ENCODE measurements at regions not wholly inside any gene's neighbourhood (a gene's known extent, or its start where the extent isn't known, plus 50 kb on each side); places are given as distances from the start of the nearest gene placed in this dataset.

DNA sequence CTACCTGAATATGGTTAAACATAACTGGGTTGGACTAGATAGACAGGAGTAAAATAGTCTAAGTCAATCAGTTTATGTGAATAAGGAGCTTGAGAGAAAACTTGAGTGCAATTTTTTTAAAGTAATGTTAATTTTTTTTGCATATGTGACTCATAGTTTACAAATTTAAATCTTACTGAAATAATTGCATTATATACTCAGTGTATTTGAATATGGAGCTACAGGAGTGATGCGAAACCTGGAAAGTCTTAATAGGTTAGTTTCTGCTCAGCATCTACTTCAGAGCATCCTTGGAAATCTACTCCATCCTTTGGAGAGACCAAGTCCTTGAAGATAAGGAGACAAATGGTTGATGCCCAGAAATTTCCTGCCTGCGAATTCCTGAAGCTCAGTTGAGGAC lies 318.8 kb upstream of the NXPH2 start:
- no peak for TF ChIP-seq NFIC (IDR thresholded peaks at IDR 0.05)

DNA sequence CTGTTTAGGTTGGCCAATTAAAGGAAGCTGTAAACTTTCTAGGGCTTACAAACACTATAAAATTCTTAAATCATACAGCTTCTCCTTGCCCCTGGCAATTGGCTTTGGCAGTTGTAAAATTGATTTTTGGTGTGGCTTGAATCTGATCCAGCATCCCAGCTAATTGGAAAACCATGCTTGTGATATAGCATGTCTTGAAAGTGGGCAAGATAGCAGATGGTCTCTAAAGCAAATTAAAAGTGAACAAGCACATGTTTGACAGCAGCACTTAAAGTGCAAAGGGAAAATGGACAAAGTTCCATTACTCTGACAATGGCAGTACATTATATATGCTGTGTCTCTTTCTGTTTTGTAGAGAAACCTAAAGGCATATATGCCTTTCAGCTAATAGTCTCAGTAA lies 302.9 kb upstream of the NXPH2 start:
- TF ChIP-seq NFIC (IDR thresholded peaks at IDR 0.05), result no peak
- TF ChIP-seq, protein P1, sequence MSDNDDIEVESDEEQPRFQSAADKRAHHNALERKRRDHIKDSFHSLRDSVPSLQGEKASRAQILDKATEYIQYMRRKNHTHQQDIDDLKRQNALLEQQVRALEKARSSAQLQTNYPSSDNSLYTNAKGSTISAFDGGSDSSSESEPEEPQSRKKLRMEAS (IDR thresholded peaks at IDR 0.05), result no peak
- TF ChIP-seq FOXM1 (IDR thresholded peaks at IDR 0.05; ENCODE audit: borderline replicate concordance, low read depth), result no peak
- TF ChIP-seq, protein P2, sequence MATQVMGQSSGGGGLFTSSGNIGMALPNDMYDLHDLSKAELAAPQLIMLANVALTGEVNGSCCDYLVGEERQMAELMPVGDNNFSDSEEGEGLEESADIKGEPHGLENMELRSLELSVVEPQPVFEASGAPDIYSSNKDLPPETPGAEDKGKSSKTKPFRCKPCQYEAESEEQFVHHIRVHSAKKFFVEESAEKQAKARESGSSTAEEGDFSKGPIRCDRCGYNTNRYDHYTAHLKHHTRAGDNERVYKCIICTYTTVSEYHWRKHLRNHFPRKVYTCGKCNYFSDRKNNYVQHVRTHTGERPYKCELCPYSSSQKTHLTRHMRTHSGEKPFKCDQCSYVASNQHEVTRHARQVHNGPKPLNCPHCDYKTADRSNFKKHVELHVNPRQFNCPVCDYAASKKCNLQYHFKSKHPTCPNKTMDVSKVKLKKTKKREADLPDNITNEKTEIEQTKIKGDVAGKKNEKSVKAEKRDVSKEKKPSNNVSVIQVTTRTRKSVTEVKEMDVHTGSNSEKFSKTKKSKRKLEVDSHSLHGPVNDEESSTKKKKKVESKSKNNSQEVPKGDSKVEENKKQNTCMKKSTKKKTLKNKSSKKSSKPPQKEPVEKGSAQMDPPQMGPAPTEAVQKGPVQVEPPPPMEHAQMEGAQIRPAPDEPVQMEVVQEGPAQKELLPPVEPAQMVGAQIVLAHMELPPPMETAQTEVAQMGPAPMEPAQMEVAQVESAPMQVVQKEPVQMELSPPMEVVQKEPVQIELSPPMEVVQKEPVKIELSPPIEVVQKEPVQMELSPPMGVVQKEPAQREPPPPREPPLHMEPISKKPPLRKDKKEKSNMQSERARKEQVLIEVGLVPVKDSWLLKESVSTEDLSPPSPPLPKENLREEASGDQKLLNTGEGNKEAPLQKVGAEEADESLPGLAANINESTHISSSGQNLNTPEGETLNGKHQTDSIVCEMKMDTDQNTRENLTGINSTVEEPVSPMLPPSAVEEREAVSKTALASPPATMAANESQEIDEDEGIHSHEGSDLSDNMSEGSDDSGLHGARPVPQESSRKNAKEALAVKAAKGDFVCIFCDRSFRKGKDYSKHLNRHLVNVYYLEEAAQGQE (IDR thresholded peaks at IDR 0.05; ENCODE audit: low read depth), result no peak
- TF ChIP-seq CEBPB (IDR thresholded peaks at IDR 0.05), result no peak
- TF ChIP-seq, protein P3, sequence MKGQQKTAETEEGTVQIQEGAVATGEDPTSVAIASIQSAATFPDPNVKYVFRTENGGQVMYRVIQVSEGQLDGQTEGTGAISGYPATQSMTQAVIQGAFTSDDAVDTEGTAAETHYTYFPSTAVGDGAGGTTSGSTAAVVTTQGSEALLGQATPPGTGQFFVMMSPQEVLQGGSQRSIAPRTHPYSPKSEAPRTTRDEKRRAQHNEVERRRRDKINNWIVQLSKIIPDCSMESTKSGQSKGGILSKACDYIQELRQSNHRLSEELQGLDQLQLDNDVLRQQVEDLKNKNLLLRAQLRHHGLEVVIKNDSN (IDR thresholded peaks at IDR 0.05), result no peak
- TF ChIP-seq YY1 (IDR thresholded peaks at IDR 0.05; ENCODE audit: low read depth), result no peak
- no peak for TF ChIP-seq EP300 (IDR thresholded peaks at IDR 0.05; ENCODE audit: borderline replicate concordance)
- no peak for TF ChIP-seq TCF12 (IDR thresholded peaks at IDR 0.05; ENCODE audit: low read depth)
- TF ChIP-seq RAD21 (IDR thresholded peaks at IDR 0.05; ENCODE audit: low read depth), result no peak
- no peak for TF ChIP-seq ZBTB7A (IDR thresholded peaks at IDR 0.05; ENCODE audit: low read depth)
- TF ChIP-seq CREB1 (IDR thresholded peaks at IDR 0.05; ENCODE audit: low read depth), result no peak

DNA sequence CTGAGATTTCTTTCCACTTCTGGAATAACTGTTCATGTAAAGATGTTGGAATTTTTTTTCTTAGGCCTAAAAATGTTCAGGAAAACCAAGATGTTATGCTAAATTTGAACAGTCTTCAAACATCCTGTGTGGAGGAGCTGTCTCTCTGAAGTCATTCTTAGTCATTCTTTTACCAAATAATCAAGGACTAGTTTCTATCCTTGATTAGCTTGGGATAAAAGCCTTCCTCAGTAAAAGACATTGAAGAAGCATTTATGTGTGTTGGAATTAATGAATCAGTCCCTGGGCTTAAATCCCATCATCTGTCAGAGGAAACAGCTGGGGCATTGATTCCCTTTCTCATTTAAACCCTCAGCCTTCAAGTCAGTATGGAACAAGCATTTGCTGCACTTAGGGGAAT lies 300.1 kb upstream of the NXPH2 start:
- TF ChIP-seq EP300 (IDR thresholded peaks at IDR 0.05; ENCODE audit: borderline replicate concordance) (no peak), ZBTB7A (IDR thresholded peaks at IDR 0.05; ENCODE audit: low read depth) (no peak), CREB1 (IDR thresholded peaks at IDR 0.05; ENCODE audit: low read depth) (no peak), TCF12 (IDR thresholded peaks at IDR 0.05; ENCODE audit: low read depth) (no peak), TAF1 (IDR thresholded peaks at IDR 0.05; ENCODE audit: low read depth) (no peak), YY1 (IDR thresholded peaks at IDR 0.05; ENCODE audit: low read depth) (no peak), FOXM1 (IDR thresholded peaks at IDR 0.05; ENCODE audit: borderline replicate concordance, low read depth) (no peak), NFIC (IDR thresholded peaks at IDR 0.05) (no peak), CEBPB (IDR thresholded peaks at IDR 0.05) (no peak), TEAD4 (IDR thresholded peaks at IDR 0.05) (no peak), EGR1 (IDR thresholded peaks at IDR 0.05) (no peak), RAD21 (IDR thresholded peaks at IDR 0.05; ENCODE audit: low read depth) (no peak)
- TF ChIP-seq, protein P1 (IDR thresholded peaks at IDR 0.05), result no peak
- TF ChIP-seq, protein P2 (IDR thresholded peaks at IDR 0.05; ENCODE audit: low read depth), result no peak
- TF ChIP-seq, protein P3 (IDR thresholded peaks at IDR 0.05), result no peak

DNA sequence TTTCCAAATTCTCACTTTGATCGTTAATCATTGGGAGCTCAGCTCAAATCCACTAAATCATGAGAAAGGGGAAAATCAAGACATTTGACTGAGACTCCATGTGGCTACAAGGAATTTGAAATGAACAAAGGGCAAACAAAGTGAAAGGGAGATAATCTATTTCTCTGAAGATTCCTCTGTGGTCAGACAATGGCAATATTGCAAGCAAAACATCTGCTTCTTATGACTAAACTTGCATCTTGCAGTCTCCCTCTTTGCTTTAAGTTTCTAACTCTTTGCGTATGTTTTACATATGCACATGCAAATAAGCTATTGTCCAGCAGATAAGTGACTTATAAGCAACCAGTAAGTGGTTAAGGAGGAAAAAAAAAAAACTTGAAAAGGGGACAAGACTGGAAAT lies 299.1 kb upstream of the NXPH2 start:
- no peak for TF ChIP-seq TAF1 (IDR thresholded peaks at IDR 0.05; ENCODE audit: low read depth)
- TF ChIP-seq CREB1 (IDR thresholded peaks at IDR 0.05; ENCODE audit: low read depth), result no peak
- TF ChIP-seq TEAD4 (IDR thresholded peaks at IDR 0.05), result no peak
- no peak for TF ChIP-seq EGR1 (IDR thresholded peaks at IDR 0.05)
- TF ChIP-seq CEBPB (IDR thresholded peaks at IDR 0.05), result no peak
- TF ChIP-seq, protein P1 (IDR thresholded peaks at IDR 0.05), result no peak
- TF ChIP-seq, protein P3 (IDR thresholded peaks at IDR 0.05), result no peak
- TF ChIP-seq FOXM1 (IDR thresholded peaks at IDR 0.05; ENCODE audit: borderline replicate concordance, low read depth), result no peak
- TF ChIP-seq RAD21 (IDR thresholded peaks at IDR 0.05; ENCODE audit: low read depth), result no peak
- no peak for TF ChIP-seq EP300 (IDR thresholded peaks at IDR 0.05; ENCODE audit: borderline replicate concordance)
- no peak for TF ChIP-seq YY1 (IDR thresholded peaks at IDR 0.05; ENCODE audit: low read depth)
- TF ChIP-seq ZBTB7A (IDR thresholded peaks at IDR 0.05; ENCODE audit: low read depth), result no peak
- TF ChIP-seq, protein P2 (IDR thresholded peaks at IDR 0.05; ENCODE audit: low read depth), result no peak

Measured in Ishikawa (cell line).